Activated naive CD8-positive, alpha-beta T cell (primary cell): ENCODE measurements at regions not wholly inside any gene's neighbourhood (a gene's known extent, or its start where the extent isn't known, plus 50 kb on each side); places are given as distances from the start of the nearest gene placed in this dataset.
A peak's percentile ranks its signal among the peaks of the same experiment; 100 is the strongest.

Source experiments
- H3K27ac Mint-ChIP-seq: one replicate; pipeline ENCODE4 v1.8.0; 2021; ENCODE audit warnings: mixed read lengths
- H3K27me3 Mint-ChIP-seq: one replicate; pipeline ENCODE4 v1.8.0; 2021; ENCODE audit warnings: mixed read lengths
- H3K36me3 Mint-ChIP-seq: one replicate; pipeline ENCODE4 v1.8.0; 2021; ENCODE audit warnings: mixed read lengths
- H3K4me1 Mint-ChIP-seq: one replicate; pipeline ENCODE4 v1.8.0; 2021; ENCODE audit warnings: low read depth, mixed read lengths
- H3K4me3 Mint-ChIP-seq: one replicate; pipeline ENCODE4 v1.8.0; 2021; ENCODE audit warnings: mild to moderate bottlenecking, mixed read lengths
- H3K9me3 Mint-ChIP-seq: one replicate; pipeline ENCODE4 v1.8.0; 2021; ENCODE audit warnings: low read depth, mixed read lengths

GRCh38 chr7:155373359-155374273 lies 75.9 kb downstream of the INSIG1 start:
- peak overlapping the region; percentile 34 for H3K27ac Mint-ChIP-seq

GRCh38 chr7:155374276-155375252 lies 76.9 kb downstream of the INSIG1 start:
- Mint-ChIP-seq H3K27ac (no peak overlapping the region), H3K9me3 (no peaks in the 10 kb centered on the region), H3K36me3 (no peaks in the 10 kb centered on the region), H3K4me1 (peaks cover 38% of the 10 kb centered on the region), H3K27me3 (peaks cover 57% of the 10 kb centered on the region), H3K4me3 (peak overlapping the region; percentile 65)

More at GRCh38 chr7:155373359-155374273, 75.9 kb downstream of the INSIG1 start:
- H3K9me3 Mint-ChIP-seq = no peaks in the 10 kb centered on the region
- H3K27me3 Mint-ChIP-seq = peaks cover 56% of the 10 kb centered on the region
- H3K36me3 Mint-ChIP-seq = no peaks in the 10 kb centered on the region
- peak overlapping the region; percentile 72 for H3K4me3 Mint-ChIP-seq
- H3K4me1 Mint-ChIP-seq = peaks cover 37% of the 10 kb centered on the region

GRCh38 chr7:155375337-155376277 lies 77.9 kb downstream of the INSIG1 start:
- H3K9me3 Mint-ChIP-seq = no peaks in the 10 kb centered on the region
- peaks cover 60% of the 10 kb centered on the region for H3K27me3 Mint-ChIP-seq
- H3K4me1 Mint-ChIP-seq = peaks cover 45% of the 10 kb centered on the region
- H3K4me3 Mint-ChIP-seq = peak overlapping the region; percentile 48
- no peaks in the 10 kb centered on the region for H3K36me3 Mint-ChIP-seq
- no peak overlapping the region for H3K27ac Mint-ChIP-seq

- H3K4me3 Mint-ChIP-seq = no peak overlapping the region
- no peaks in the 10 kb centered on the region for H3K36me3 Mint-ChIP-seq
- H3K27ac Mint-ChIP-seq = no peak overlapping the region
- peaks cover 54% of the 10 kb centered on the region for H3K4me1 Mint-ChIP-seq
- H3K27me3 Mint-ChIP-seq = peaks cover 63% of the 10 kb centered on the region
- H3K9me3 Mint-ChIP-seq = no peaks in the 10 kb centered on the region
Measured at GRCh38 chr7:155377071-155377837, 79.6 kb downstream of the INSIG1 start.

- no peak overlapping the region for H3K27ac Mint-ChIP-seq
- H3K4me3 Mint-ChIP-seq = no peak overlapping the region
- peaks cover 50% of the 10 kb centered on the region for H3K4me1 Mint-ChIP-seq
- H3K36me3 Mint-ChIP-seq = no peaks in the 10 kb centered on the region
- H3K9me3 Mint-ChIP-seq = no peaks in the 10 kb centered on the region
- H3K27me3 Mint-ChIP-seq = peaks cover 61% of the 10 kb centered on the region
Measured at GRCh38 chr7:155377838-155378579, 79.9 kb upstream of the EN2 start.

GRCh38 chr7:155378580-155378934 lies 79.4 kb upstream of the EN2 start:
- H3K27ac Mint-ChIP-seq = no peak overlapping the region
- H3K9me3 Mint-ChIP-seq = no peaks in the 10 kb centered on the region
- H3K27me3 Mint-ChIP-seq = peaks cover 59% of the 10 kb centered on the region
- H3K4me3 Mint-ChIP-seq = no peak overlapping the region
- H3K36me3 Mint-ChIP-seq = no peaks in the 10 kb centered on the region
- peaks cover 44% of the 10 kb centered on the region for H3K4me1 Mint-ChIP-seq

- Mint-ChIP-seq H3K27ac (no peak overlapping the region), H3K36me3 (no peaks in the 10 kb centered on the region), H3K27me3 (peaks cover 58% of the 10 kb centered on the region), H3K4me1 (peaks cover 42% of the 10 kb centered on the region), H3K9me3 (no peaks in the 10 kb centered on the region), H3K4me3 (no peak overlapping the region)
Measured at GRCh38 chr7:155378959-155379871, 78.7 kb upstream of the EN2 start.

GRCh38 chr7:155380221-155380861 lies 77.6 kb upstream of the EN2 start:
- Mint-ChIP-seq H3K36me3 (no peaks in the 10 kb centered on the region), H3K27ac (no peak overlapping the region), H3K9me3 (no peaks in the 10 kb centered on the region), H3K27me3 (peaks cover 54% of the 10 kb centered on the region), H3K4me3 (peak overlapping the region; percentile 66), H3K4me1 (peaks cover 34% of the 10 kb centered on the region)

GRCh38 chr7:155380976-155381851 lies 76.7 kb upstream of the EN2 start:
- Mint-ChIP-seq H3K4me1 (peaks cover 25% of the 10 kb centered on the region), H3K36me3 (no peaks in the 10 kb centered on the region), H3K4me3 (peak overlapping the region; percentile 66), H3K27me3 (peaks cover 52% of the 10 kb centered on the region), H3K27ac (no peak overlapping the region), H3K9me3 (no peaks in the 10 kb centered on the region)

- no peaks in the 10 kb centered on the region for H3K9me3 Mint-ChIP-seq
- peak overlapping the region; percentile 75 for H3K4me3 Mint-ChIP-seq
- H3K27me3 Mint-ChIP-seq = peaks cover 46% of the 10 kb centered on the region
- no peak overlapping the region for H3K27ac Mint-ChIP-seq
- no peaks in the 10 kb centered on the region for H3K36me3 Mint-ChIP-seq
- peaks cover 22% of the 10 kb centered on the region for H3K4me1 Mint-ChIP-seq
Measured at GRCh38 chr7:155381852-155382801, 75.8 kb upstream of the EN2 start.
